Neural crest cell (in vitro differentiated cells): ENCODE measurements at regions not wholly inside any gene's neighbourhood (a gene's known extent, or its start where the extent isn't known, plus 50 kb on each side); places are given as distances from the start of the nearest gene placed in this dataset.

Experiments used
- DNase-seq: peaks from one replicate; pipeline ENCODE4 v3.0.0; 2021; ENCODE audit warnings: low read depth, mixed read lengths, low spot score
- H3K27ac Mint-ChIP-seq: one replicate; pipeline ENCODE4 v1.8.0; 2021; ENCODE audit warnings: mild to moderate bottlenecking, mixed read lengths; ENCODE audit not compliant: unreplicated experiment
- H3K27me3 Mint-ChIP-seq: 2 replicates; pipeline ENCODE4 v1.8.0; 2021; ENCODE audit warnings: low read depth, mild to moderate bottlenecking, mixed read lengths
- H3K36me3 Mint-ChIP-seq: 2 replicates; pipeline ENCODE4 v1.8.0; 2021; ENCODE audit warnings: low read depth, mild to moderate bottlenecking, mixed read lengths
- H3K4me1 Mint-ChIP-seq: 2 replicates; pipeline ENCODE4 v1.8.0; 2021; ENCODE audit warnings: mixed read lengths
- H3K4me3 Mint-ChIP-seq: one replicate; pipeline ENCODE4 v1.8.0; 2021; ENCODE audit warnings: mild to moderate bottlenecking, mixed read lengths
- H3K9me3 Mint-ChIP-seq: 2 replicates; pipeline ENCODE4 v1.8.0; 2021; ENCODE audit warnings: mixed read lengths
- TF ChIP-seq, protein P1 (sequence below): fragments of 200-600 bp; sonication (generic); conservative IDR thresholded peaks from 2 replicates; pipeline ENCODE4 v1.5.0; 2021; ENCODE audit warnings: antibody characterized with exemption, mild to moderate bottlenecking

DNA sequence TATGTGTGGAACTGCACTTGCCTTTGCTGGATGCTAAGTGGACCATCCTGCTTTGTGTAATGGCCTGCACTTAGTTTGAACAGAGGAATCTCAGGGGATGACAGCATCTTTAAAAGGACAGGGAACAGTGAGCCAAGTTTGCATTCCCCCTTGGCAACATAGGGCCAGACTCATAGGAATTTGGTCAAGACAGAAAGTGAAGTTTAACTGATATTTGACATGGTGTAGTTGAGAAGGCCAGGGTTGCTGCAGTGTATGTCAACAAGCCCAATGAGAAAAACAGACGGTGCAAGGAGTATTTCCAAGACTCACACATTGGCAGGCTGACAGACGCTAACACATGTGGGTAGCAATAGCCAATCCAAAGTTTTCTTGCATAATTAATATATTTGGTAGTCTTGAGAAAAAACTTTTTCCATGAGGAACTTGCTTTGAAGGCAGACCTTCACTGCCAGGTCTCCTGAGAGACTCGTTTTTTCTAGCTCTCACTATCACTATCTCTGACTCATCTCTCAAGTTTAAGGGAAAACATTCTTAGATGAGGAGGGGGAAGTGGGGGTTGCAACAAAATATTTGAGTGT lies 213.8 kb downstream of the IBTK start:
- Mint-ChIP-seq H3K27ac (no peak overlapping the region), H3K36me3 (no peaks in the 10 kb centered on the region), H3K27me3 (no peaks in the 10 kb centered on the region), H3K9me3 (no peaks in the 10 kb centered on the region), H3K4me3 (no peak overlapping the region), H3K4me1 (peaks cover 10% of the 10 kb centered on the region)
- TF ChIP-seq, protein P1, sequence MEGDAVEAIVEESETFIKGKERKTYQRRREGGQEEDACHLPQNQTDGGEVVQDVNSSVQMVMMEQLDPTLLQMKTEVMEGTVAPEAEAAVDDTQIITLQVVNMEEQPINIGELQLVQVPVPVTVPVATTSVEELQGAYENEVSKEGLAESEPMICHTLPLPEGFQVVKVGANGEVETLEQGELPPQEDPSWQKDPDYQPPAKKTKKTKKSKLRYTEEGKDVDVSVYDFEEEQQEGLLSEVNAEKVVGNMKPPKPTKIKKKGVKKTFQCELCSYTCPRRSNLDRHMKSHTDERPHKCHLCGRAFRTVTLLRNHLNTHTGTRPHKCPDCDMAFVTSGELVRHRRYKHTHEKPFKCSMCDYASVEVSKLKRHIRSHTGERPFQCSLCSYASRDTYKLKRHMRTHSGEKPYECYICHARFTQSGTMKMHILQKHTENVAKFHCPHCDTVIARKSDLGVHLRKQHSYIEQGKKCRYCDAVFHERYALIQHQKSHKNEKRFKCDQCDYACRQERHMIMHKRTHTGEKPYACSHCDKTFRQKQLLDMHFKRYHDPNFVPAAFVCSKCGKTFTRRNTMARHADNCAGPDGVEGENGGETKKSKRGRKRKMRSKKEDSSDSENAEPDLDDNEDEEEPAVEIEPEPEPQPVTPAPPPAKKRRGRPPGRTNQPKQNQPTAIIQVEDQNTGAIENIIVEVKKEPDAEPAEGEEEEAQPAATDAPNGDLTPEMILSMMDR = no peak
- no peak for DNase-seq

DNA sequence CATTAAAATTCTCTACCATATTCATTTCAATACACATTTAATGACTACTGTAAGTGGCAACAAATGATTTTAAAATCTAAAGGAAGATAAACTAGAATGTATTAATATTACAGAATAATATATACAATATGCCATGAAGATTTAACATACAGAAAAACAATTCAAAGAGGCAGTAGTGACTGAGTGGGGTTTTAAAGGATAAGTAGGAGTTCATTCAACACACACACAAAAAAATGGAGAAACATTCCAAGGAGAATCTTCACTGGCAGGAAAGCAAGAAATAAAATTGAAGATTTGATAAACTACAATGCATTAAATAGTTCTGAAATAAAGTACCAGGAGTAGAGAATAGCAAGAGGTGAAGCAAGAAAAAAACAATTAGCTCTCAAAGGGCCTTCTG lies 215.1 kb downstream of the IBTK start:
- Mint-ChIP-seq H3K36me3 (no peaks in the 10 kb centered on the region), H3K4me3 (no peak overlapping the region), H3K27ac (no peak overlapping the region), H3K9me3 (no peaks in the 10 kb centered on the region), H3K27me3 (no peaks in the 10 kb centered on the region), H3K4me1 (peaks cover 8% of the 10 kb centered on the region)
- TF ChIP-seq, protein P1 = no peak
- no peak for DNase-seq

DNA sequence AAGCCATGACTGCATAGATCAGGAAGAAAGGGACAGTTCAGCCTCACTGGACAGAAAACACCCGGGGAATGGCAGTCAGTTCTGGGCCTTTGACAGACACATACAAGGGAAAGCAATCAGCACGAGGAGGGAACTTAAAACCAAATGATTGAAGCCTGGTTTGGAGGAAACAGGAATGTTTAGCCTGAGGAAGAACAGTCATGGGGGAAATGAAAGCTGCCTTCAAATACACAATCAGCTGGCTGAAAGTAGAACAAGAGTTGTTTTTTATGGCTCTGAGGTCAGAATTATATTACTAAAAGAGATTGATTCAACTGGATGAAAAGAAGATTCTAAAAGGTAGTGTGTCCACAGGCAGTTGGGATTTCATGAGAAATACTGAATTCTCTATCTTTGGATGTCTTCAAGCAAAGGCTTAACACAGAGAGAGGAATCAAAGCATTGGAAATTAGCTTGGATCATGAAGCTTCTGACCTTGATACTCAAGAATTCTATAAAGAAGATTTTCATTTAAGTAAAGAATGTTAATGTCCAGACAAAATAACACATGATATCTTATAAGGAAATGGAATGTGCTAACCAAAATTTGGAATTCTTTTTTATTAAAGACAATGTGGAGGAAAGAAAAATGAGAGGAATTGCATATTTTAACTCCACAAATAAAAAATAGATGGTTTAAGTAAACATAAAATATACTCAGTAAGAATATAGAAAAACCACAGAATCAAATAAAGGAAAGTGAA lies 216.6 kb downstream of the IBTK start:
- Mint-ChIP-seq H3K36me3 (no peaks in the 10 kb centered on the region), H3K27me3 (no peaks in the 10 kb centered on the region), H3K9me3 (no peaks in the 10 kb centered on the region), H3K27ac (no peak overlapping the region), H3K4me1 (peaks cover 8% of the 10 kb centered on the region), H3K4me3 (no peak overlapping the region)
- TF ChIP-seq, protein P1 = no peak
- DNase-seq = no peak

DNA sequence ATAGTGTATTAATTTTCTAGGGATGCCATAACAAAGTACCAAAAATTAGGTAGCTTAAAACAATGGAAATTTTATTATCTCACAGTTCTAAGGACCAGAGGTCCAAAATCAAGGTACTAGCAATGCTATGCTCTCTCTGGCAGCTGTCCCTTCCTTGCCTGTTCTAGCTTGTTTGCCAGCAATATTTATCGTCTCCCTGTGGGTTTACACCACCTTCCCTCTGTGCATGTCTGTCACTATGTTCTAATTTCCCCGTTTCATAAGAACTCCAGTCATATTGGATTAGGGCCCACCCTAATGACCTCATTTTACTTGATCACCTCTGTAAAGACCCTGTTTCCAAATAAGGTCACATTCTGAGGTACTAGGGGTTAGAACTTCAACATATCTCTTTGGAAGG lies 217.2 kb downstream of the IBTK start:
- Mint-ChIP-seq H3K27me3 (no peaks in the 10 kb centered on the region), H3K27ac (no peak overlapping the region), H3K4me1 (peaks cover 8% of the 10 kb centered on the region), H3K4me3 (no peak overlapping the region), H3K9me3 (no peaks in the 10 kb centered on the region), H3K36me3 (no peaks in the 10 kb centered on the region)
- TF ChIP-seq, protein P1 = no peak
- no peak for DNase-seq

DNA sequence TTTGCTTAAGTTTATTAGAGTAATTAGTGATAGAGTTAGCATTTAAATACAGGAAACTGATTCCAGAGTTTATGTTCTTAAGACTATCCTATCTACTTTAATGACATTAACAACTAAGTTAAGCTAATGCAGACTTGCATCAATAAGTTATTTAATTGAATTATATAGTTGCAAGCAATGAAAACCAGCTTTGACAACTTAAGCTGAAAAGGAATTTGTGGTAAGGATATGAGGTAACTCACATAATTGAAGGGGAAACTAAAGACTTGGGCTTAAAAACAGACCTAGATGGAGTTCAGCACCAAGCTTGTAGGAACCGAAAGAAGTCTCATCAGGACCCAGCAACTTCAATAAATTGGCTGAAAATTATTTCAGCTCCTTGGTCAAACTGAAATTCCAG lies 222.3 kb downstream of the IBTK start:
- Mint-ChIP-seq H3K4me3 (no peak overlapping the region), H3K36me3 (no peaks in the 10 kb centered on the region), H3K9me3 (no peaks in the 10 kb centered on the region), H3K27ac (no peak overlapping the region), H3K27me3 (no peaks in the 10 kb centered on the region), H3K4me1 (no peaks in the 10 kb centered on the region)
- TF ChIP-seq, protein P1 = no peak
- DNase-seq = no peak
